GM12878 (cell line): ENCODE measurements at regions not wholly inside any gene's neighbourhood (a gene's known extent, or its start where the extent isn't known, plus 50 kb on each side); places are given as distances from the start of the nearest gene placed in this dataset.

Source experiments
- ATAC-seq: fragments of 200-7000 bp; cut with Tn5 transposase; 3 replicates; pipeline ENCODE4 v1.9.1; 2020; ENCODE audit warnings: mild to moderate bottlenecking, moderate library complexity
- BruUV-seq: library from RNA; stranded (reverse); fragments of 400-500 nt; replicated peaks from 2 replicates; lab custom pipeline; 2021; lab: Mats Ljungman, UMichigan
- CTCF ChIA-PET: fragments of 300-600 bp; sonication (Branson Sonifier 250); formaldehyde crosslinking; extraction: SDS; loops from one replicate; lab custom pipeline; 2021; ENCODE audit warnings: inconsistent platforms; lab: Yijun Ruan, JAX
- POLR2A ChIA-PET: fragments of 350-600 bp; formaldehyde crosslinking; extraction: SDS; loops from one replicate; lab custom pipeline; 2021; ENCODE audit warnings: inconsistent platforms; lab: Charles Lee
- RAD21 ChIA-PET: fragments of 300-600 bp; sonication (Branson Sonifier 250); formaldehyde crosslinking; loops from one replicate; lab custom pipeline; 2023; ENCODE audit warnings: antibody characterized with exemption; ENCODE audit not compliant: unreplicated experiment; lab: Charles Lee
- SMC1A ChIA-PET: fragments of 300-600 bp; sonication (Branson Sonifier 250); formaldehyde crosslinking; loops from one replicate; lab custom pipeline; 2023; ENCODE audit not compliant: unreplicated experiment, uncharacterized antibody; lab: Charles Lee
- DNase-seq: peaks from one replicate; pipeline ENCODE4 v3.0.0-alpha.2; 2011; ENCODE audit warnings: low read depth, low spot score
- FAIRE-seq: peaks from 3 replicates; lab custom pipeline; 2011; peaks lifted over from hg19 to GRCh38; lab: Jason Lieb, UNC
- H2AFZ ChIP-seq: 2 replicates; pipeline ENCODE4 v1.6.0; 2011; ENCODE audit warnings: low read depth, low read length, control low read depth; ENCODE audit not compliant: control insufficient read depth
- H3K27ac ChIP-seq: 2 replicates; pipeline ENCODE4 v1.5.1; 2011; ENCODE audit warnings: control low read depth; ENCODE audit not compliant: control insufficient read depth, insufficient read depth
- H3K27me3 ChIP-seq, 2 experiments: replicated peaks in 1 of 2; 2 replicates each; pipeline versions ENCODE4 v1.6.0 to v1.6.1; 2011; ENCODE audit warnings: low read length in 1 of 2; ENCODE audit not compliant: control insufficient read depth in 2 of 2, insufficient read depth in 2 of 2
- H3K36me3 ChIP-seq, 2 experiments: 2 replicates each; pipeline ENCODE4 v1.5.1; 2011; ENCODE audit warnings: low read length in 1 of 2; ENCODE audit not compliant: control insufficient read depth in 2 of 2, insufficient read depth in 2 of 2
- H3K4me1 ChIP-seq: 2 replicates; pipeline ENCODE4 v1.6.1; 2011; ENCODE audit warnings: mild to moderate bottlenecking, low read length, moderate library complexity, mixed read lengths; ENCODE audit not compliant: control insufficient read depth, insufficient read depth
- H3K4me2 ChIP-seq: 2 replicates; pipeline ENCODE4 v1.6.0; 2011; ENCODE audit warnings: control low read depth; ENCODE audit not compliant: control insufficient read depth, insufficient read depth
- H3K4me3 ChIP-seq: fragments of 200-600 bp; sonication (generic); 2 replicates; pipeline ENCODE4 v1.5.1; 2016
- H3K79me2 ChIP-seq: 2 replicates; pipeline ENCODE4 v1.6.0; 2011; ENCODE audit warnings: low read length; ENCODE audit not compliant: control insufficient read depth, insufficient read depth
- H3K9ac ChIP-seq: 2 replicates; pipeline ENCODE4 v1.8.0; 2011; ENCODE audit warnings: low read length, control low read depth, mixed read lengths; ENCODE audit not compliant: control insufficient read depth, insufficient read depth
- H3K9me3 ChIP-seq: replicated peaks from 3 replicates; pipeline ENCODE4 v1.5.1; 2011; ENCODE audit warnings: mild to moderate bottlenecking, low read length; ENCODE audit not compliant: control insufficient read depth, insufficient read depth
- H4K20me1 ChIP-seq: 2 replicates; pipeline ENCODE4 v1.6.0; 2011; ENCODE audit not compliant: control insufficient read depth, insufficient read depth
- ATF2 ChIP-seq: IDR thresholded peaks from 2 replicates; pipeline ENCODE4 v1.6.1; 2012; ENCODE audit warnings: low read length, inconsistent platforms
- CBFB ChIP-seq: IDR thresholded peaks from 2 replicates; pipeline ENCODE4 v1.6.1; 2016; ENCODE audit warnings: antibody characterized with exemption, low read depth
- CHD2 ChIP-seq: IDR thresholded peaks from 2 replicates; pipeline ENCODE4 v1.6.1; 2011; ENCODE audit warnings: low read depth, low read length, improper control_type of control experiment, borderline replicate concordance
- CHD4 ChIP-seq: fragments of 200-600 bp; sonication (generic); IDR thresholded peaks from 2 replicates; pipeline ENCODE4 v1.6.1; 2016; ENCODE audit warnings: mild to moderate bottlenecking
- CREM ChIP-seq: IDR thresholded peaks from 2 replicates; pipeline ENCODE4 v1.6.1; 2014; ENCODE audit warnings: antibody characterized with exemption, low read depth
- CTCF ChIP-seq, 3 experiments: IDR thresholded peaks in 2 of 3; conservative IDR thresholded peaks in 1 of 3; 2 replicates each; pipeline ENCODE4 v1.5.1; 2011; ENCODE audit warnings: low read depth in 3 of 3, low read length in 3 of 3, mild to moderate bottlenecking in 3 of 3, control low read depth in 2 of 3, moderate library complexity in 2 of 3, inconsistent platforms in 1 of 3, mixed read lengths in 1 of 3; ENCODE audit not compliant: control insufficient read depth in 2 of 3, insufficient read depth in 1 of 3; ENCODE audit errors: extremely low read depth in 1 of 3
- DPF2 ChIP-seq: fragments of 450-650 bp; IDR thresholded peaks from 2 replicates; pipeline ENCODE4 v1.6.1; 2017; ENCODE audit warnings: mild to moderate bottlenecking
- EZH2 ChIP-seq: IDR thresholded peaks from 2 replicates; pipeline ENCODE4 v1.6.1; 2012; ENCODE audit warnings: low read depth, mild to moderate bottlenecking, control low read depth, inconsistent platforms, low read length, borderline replicate concordance; ENCODE audit not compliant: control insufficient read depth
- GABPA ChIP-seq: IDR thresholded peaks from 2 replicates; pipeline ENCODE4 v1.6.1; 2014; ENCODE audit warnings: antibody characterized with exemption, low read depth, mild to moderate bottlenecking, inconsistent platforms
- MYC ChIP-seq: IDR thresholded peaks from 2 replicates; pipeline ENCODE4 v1.6.1; 2011; ENCODE audit warnings: mild to moderate bottlenecking, low read length, moderate library complexity, inconsistent platforms; ENCODE audit not compliant: insufficient read depth, insufficient replicate concordance, insufficient read length, severe bottlenecking
- POLR2A ChIP-seq: IDR thresholded peaks from 2 replicates; pipeline ENCODE4 v1.6.1; 2011; ENCODE audit warnings: low read depth, mild to moderate bottlenecking, low read length
- SMAD5 ChIP-seq: IDR thresholded peaks from 2 replicates; pipeline ENCODE4 v1.6.1; 2016; ENCODE audit warnings: antibody characterized with exemption, low read depth
- TBL1XR1 ChIP-seq: IDR thresholded peaks from 2 replicates; pipeline ENCODE4 v1.6.1; 2012; ENCODE audit warnings: low read depth, low read length, improper control_type of control experiment
- TCF12 ChIP-seq: IDR thresholded peaks from 2 replicates; pipeline ENCODE4 v1.6.1; 2011; ENCODE audit warnings: low read depth, mild to moderate bottlenecking, low read length
- TCF3 ChIP-seq: IDR thresholded peaks from 2 replicates; pipeline ENCODE4 v1.6.1; 2012; ENCODE audit warnings: low read depth, mild to moderate bottlenecking, low read length, borderline replicate concordance; ENCODE audit not compliant: insufficient read depth
- USF2 ChIP-seq: IDR thresholded peaks from 2 replicates; pipeline ENCODE4 v1.6.1; 2011; ENCODE audit warnings: low read depth, low read length, improper control_type of control experiment, borderline replicate concordance
- WGBS: methylation state at CpG from one replicate; pipeline ENCODE4 v1.1.6; 2016; ENCODE audit warnings: low lambda C conversion rate; ENCODE audit not compliant: insufficient replicate concordance, insufficient coverage; ENCODE audit errors: missing lambda C conversion rate; 5-methylcytosine and 5-hydroxymethylcytosine counted together
- in situ Hi-C: fragments of 300-500 bp; cut with MboI; formaldehyde crosslinking; loops from 9 replicates; pipeline ENCODE4 v1.14.3; 2018; ENCODE audit warnings: mixed read lengths
- intact Hi-C: fragments of 100-400 bp; cut with micrococcal nuclease; formaldehyde crosslinking; loops from one replicate; pipeline ENCODE4 v1.14.2; 2022; ENCODE audit not compliant: unreplicated experiment

GRCh38 chr5:112660359-112660758 lies 77.3 kb upstream of the APC start:
- BruUV-seq, result no TSS peak
- no peaks in the 10 kb centered on the region; the same call in 2 of the 3 replicates for H3K9me3 ChIP-seq
- DNase-seq, result no peak
- no peak for ATAC-seq
- no peak overlapping the region for H2AFZ ChIP-seq
- no peaks in the 10 kb centered on the region for H3K4me1 ChIP-seq
- H3K36me3 ChIP-seq, result no peaks in the 10 kb centered on the region
- no peaks in the 10 kb centered on the region for H4K20me1 ChIP-seq
- ChIA-PET RAD21 (no interaction called here), POLR2A (no interaction called here), CTCF (no interaction called here), SMC1A (no interaction called here)
- H3K27me3 ChIP-seq, result peaks cover 0 to 1% of the 10 kb centered on the region in 2 experiments; a peak in 1 of 4 replicates
- WGBS, result 33% methylated on average over 1 of the region's 1 CpG
- H3K27ac ChIP-seq, result no peak overlapping the region
- no peak for FAIRE-seq
- intact Hi-C loops (no loop called here), in situ Hi-C loops (no loop called here)
- H3K79me2 ChIP-seq, result no peaks in the 10 kb centered on the region
- no peak overlapping the region for H3K4me2 ChIP-seq
- H3K9ac ChIP-seq, result no peak overlapping the region
- H3K4me3 ChIP-seq, result no peak overlapping the region
- TF ChIP-seq EZH2 (no peak), CHD2 (no peak), USF2 (no peak), CTCF (IDR thresholded peaks at IDR 0.05 in 2 of 3, conservative IDR thresholded peaks at IDR 0.05 in 1 of 3; ENCODE audit: control insufficient read depth in 2 of 3, extremely low read depth in 1 of 3, insufficient read depth in 1 of 3, low read depth in 3 of 3, low read length in 3 of 3) (no peak), TBL1XR1 (no peak), ATF2 (no peak), CHD4 (no peak), SMAD5 (no peak), GABPA (no peak), MYC (no peak), POLR2A (no peak), DPF2 (no peak), TCF12 (no peak), CREM (no peak), CBFB (no peak), TCF3 (no peak)
- TF ChIP-seq, all 136 proteins: peak for 0
